ENCODE measurements at regions not wholly inside any gene's neighbourhood (a gene's known extent, or its start where the extent isn't known, plus 50 kb on each side); places are given as distances from the start of the nearest gene placed in this dataset.

DNA sequence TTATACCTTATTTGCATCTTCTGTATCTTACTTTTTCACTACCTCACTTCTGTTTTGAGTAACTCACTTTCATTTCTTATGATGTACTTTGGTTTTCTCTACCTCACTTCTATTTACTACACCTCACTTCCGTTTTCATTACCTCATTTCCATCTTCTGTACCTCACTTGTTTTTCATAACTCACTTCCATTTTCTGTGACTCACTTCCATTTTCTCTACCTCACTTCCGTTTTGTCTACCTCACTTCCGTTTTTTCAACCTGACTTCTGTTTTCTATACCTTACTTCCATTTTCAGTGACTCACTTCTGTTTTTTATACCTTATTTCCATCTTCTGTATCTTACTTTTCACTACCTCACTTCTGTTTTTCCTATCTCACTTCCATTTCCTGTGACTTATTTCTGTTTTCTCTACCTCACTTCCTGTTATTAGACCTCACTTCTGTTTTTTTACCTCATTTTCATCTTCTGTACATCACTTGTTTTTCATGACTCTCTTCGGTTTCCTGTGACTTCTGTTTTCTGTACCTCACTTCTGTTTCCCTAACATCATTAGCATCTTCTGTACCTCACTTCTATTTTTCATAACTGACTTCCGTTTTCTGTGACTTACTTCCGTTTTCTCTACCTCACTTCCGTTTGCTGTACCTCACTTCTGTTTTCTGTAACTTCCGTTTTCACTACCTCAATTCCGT is 493.1 kb upstream of the AKR1E2 start:
- Histone ChIP-seq H3K9ac (ENCODE audit: low read length) (peak overlapping the region; percentile 18), H3K4me1 (ENCODE audit: control insufficient read depth in 2 of 2, insufficient read depth in 2 of 2, low read length in 2 of 2) (peaks cover 3% of the 10 kb centered on the region in 2 donors), H3K4me2 (replicated peaks; ENCODE audit: low read depth, low read length, poor library complexity, severe bottlenecking) (no peak overlapping the region), H3K4me3 (ENCODE audit: control extremely low read depth in 1 of 5, extremely low read depth in 1 of 5, insufficient read depth in 1 of 5, low read depth in 2 of 5, low read length in 4 of 5) (no peak overlapping the region), H3K36me3 (replicated peaks in 1 of 2; ENCODE audit: control extremely low read depth in 1 of 2, control insufficient read depth in 1 of 2, extremely low read depth in 1 of 2, insufficient read depth in 2 of 2, low read length in 1 of 2) (no peaks in the 10 kb centered on the region), H2AFZ (ENCODE audit: insufficient read depth, low read depth, low read length, poor library complexity, severe bottlenecking) (no peak overlapping the region), H4K20me1 (ENCODE audit: control insufficient read depth, insufficient read depth, low read length, poor library complexity, severe bottlenecking) (no peaks in the 10 kb centered on the region), H3K27ac (ENCODE audit: low read length in 2 of 2) (peak overlapping the region; percentile 84 to 96), H3K79me2 (ENCODE audit: control insufficient read depth, insufficient read depth, low read length) (no peaks in the 10 kb centered on the region), H3K9me3 (ENCODE audit: control extremely low read depth in 1 of 3, control insufficient read depth in 2 of 3, insufficient read depth in 1 of 3, low read length in 2 of 3) (peaks cover 10 to 44% (median 29%) of the 10 kb centered on the region in 3 donors), H3K27me3 (replicated peaks in 1 of 4; ENCODE audit: control extremely low read depth in 1 of 4, control insufficient read depth in 3 of 4, insufficient read depth in 4 of 4, low read length in 3 of 4) (no peaks in the 10 kb centered on the region)
- TF ChIP-seq, protein P1, sequence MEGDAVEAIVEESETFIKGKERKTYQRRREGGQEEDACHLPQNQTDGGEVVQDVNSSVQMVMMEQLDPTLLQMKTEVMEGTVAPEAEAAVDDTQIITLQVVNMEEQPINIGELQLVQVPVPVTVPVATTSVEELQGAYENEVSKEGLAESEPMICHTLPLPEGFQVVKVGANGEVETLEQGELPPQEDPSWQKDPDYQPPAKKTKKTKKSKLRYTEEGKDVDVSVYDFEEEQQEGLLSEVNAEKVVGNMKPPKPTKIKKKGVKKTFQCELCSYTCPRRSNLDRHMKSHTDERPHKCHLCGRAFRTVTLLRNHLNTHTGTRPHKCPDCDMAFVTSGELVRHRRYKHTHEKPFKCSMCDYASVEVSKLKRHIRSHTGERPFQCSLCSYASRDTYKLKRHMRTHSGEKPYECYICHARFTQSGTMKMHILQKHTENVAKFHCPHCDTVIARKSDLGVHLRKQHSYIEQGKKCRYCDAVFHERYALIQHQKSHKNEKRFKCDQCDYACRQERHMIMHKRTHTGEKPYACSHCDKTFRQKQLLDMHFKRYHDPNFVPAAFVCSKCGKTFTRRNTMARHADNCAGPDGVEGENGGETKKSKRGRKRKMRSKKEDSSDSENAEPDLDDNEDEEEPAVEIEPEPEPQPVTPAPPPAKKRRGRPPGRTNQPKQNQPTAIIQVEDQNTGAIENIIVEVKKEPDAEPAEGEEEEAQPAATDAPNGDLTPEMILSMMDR (IDR thresholded peaks at IDR 0.05) = peak; percentile 17
- no peak for TF ChIP-seq EZH2 (IDR thresholded peaks at IDR 0.05; ENCODE audit: borderline replicate concordance, insufficient read depth, low read depth, low read length, poor library complexity, severe bottlenecking)
- intact Hi-C loops (cut with micrococcal nuclease) = loop anchor here (1.0 to 5.0 kb wide), 7 partner anchors 206 to 851 kb away; partner anchors contain the start of gene KLF6
- H3K9me3 Mint-ChIP-seq (ENCODE audit: insufficient read depth) = peaks cover 2% of the 10 kb centered on the region
- CTCF ChIA-PET = no interaction called here
- ATAC-seq (ENCODE audit: low read depth) = peak; percentile 50
- no peaks in the 10 kb centered on the region for H3K27me3 Mint-ChIP-seq
- no peak overlapping the region for H3K27ac Mint-ChIP-seq
- DNase-seq = peak; percentile 88
- WGBS (ENCODE audit: insufficient coverage) = 52% methylated on average over 9 of the region's 9 CpGs
- POLR2A ChIA-PET = no interaction called here
- no peak overlapping the region for H3K4me3 Mint-ChIP-seq
- no peaks in the 10 kb centered on the region for H3K4me1 Mint-ChIP-seq

DNA sequence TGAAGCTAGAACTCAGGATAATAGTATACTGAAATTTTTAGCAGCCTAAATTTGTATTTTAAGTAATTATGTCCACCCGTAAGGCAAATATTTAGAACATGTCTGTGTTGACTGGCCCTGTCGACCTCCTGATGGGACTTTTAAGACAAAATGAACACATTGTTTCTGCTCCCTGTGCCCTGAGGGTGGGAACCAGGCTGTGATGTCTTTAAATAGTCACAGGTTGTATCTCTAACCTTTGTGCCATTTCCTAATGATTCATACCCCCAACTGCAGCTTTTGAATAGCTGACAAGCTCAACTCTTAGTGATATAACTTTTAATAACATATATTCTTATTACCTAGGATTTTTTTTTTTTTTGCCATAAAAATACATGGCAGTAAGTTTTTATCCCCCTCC is 494.9 kb upstream of the AKR1E2 start:
- Histone ChIP-seq H3K9ac (ENCODE audit: low read length) (no peak overlapping the region), H3K27ac (ENCODE audit: low read length in 2 of 2) (no peak overlapping the region), H3K9me3 (ENCODE audit: control extremely low read depth in 1 of 3, control insufficient read depth in 2 of 3, insufficient read depth in 1 of 3, low read length in 2 of 3) (peaks cover 10 to 44% (median 29%) of the 10 kb centered on the region in 3 donors), H3K27me3 (replicated peaks in 1 of 4; ENCODE audit: control extremely low read depth in 1 of 4, control insufficient read depth in 3 of 4, insufficient read depth in 4 of 4, low read length in 3 of 4) (no peaks in the 10 kb centered on the region), H3K4me3 (ENCODE audit: control extremely low read depth in 1 of 5, extremely low read depth in 1 of 5, insufficient read depth in 1 of 5, low read depth in 2 of 5, low read length in 4 of 5) (no peak overlapping the region), H4K20me1 (ENCODE audit: control insufficient read depth, insufficient read depth, low read length, poor library complexity, severe bottlenecking) (no peaks in the 10 kb centered on the region), H3K4me2 (replicated peaks; ENCODE audit: low read depth, low read length, poor library complexity, severe bottlenecking) (no peak overlapping the region), H3K79me2 (ENCODE audit: control insufficient read depth, insufficient read depth, low read length) (no peaks in the 10 kb centered on the region), H2AFZ (ENCODE audit: insufficient read depth, low read depth, low read length, poor library complexity, severe bottlenecking) (no peak overlapping the region), H3K4me1 (ENCODE audit: control insufficient read depth in 2 of 2, insufficient read depth in 2 of 2, low read length in 2 of 2) (peaks cover 3% of the 10 kb centered on the region in 2 donors), H3K36me3 (replicated peaks in 1 of 2; ENCODE audit: control extremely low read depth in 1 of 2, control insufficient read depth in 1 of 2, extremely low read depth in 1 of 2, insufficient read depth in 2 of 2, low read length in 1 of 2) (no peaks in the 10 kb centered on the region)
- DNase-seq = no peak
- WGBS (ENCODE audit: insufficient coverage) = no CpG with 5 or more reads among the region's 2 CpGs
- no peaks in the 10 kb centered on the region for H3K4me1 Mint-ChIP-seq
- intact Hi-C loops (cut with micrococcal nuclease) = loop anchor here (5.0 kb wide), 2 partner anchors 204 to 849 kb away; no protein-coding TSS in a partner anchor
- TF ChIP-seq, protein P1 (IDR thresholded peaks at IDR 0.05) = no peak
- TF ChIP-seq EZH2 (IDR thresholded peaks at IDR 0.05; ENCODE audit: borderline replicate concordance, insufficient read depth, low read depth, low read length, poor library complexity, severe bottlenecking) = no peak
- no peak overlapping the region for H3K4me3 Mint-ChIP-seq
- no peaks in the 10 kb centered on the region for H3K27me3 Mint-ChIP-seq
- POLR2A ChIA-PET = no interaction called here
- CTCF ChIA-PET = no interaction called here
- H3K27ac Mint-ChIP-seq = no peak overlapping the region
- no peak for ATAC-seq (ENCODE audit: low read depth)
- H3K9me3 Mint-ChIP-seq (ENCODE audit: insufficient read depth) = peaks cover 2% of the 10 kb centered on the region

All from B cell (primary cell).